Mesenchymal stem cell (in vitro differentiated cells and primary cell): ENCODE measurements at regions not wholly inside any gene's neighbourhood (a gene's known extent, or its start where the extent isn't known, plus 50 kb on each side); places are given as distances from the start of the nearest gene placed in this dataset.
"Not testable (repeated sequence)": the region's sequence is repeated elsewhere in the genome, so short reads cannot be mapped to it uniquely, and the experiment has no call there.

Source experiments
- DNase-seq: peaks from one replicate; pipeline ENCODE4 v3.0.0-alpha.2; 2013
- H2AFZ ChIP-seq: one replicate; pipeline ENCODE4 v1.6.1; 2013; ENCODE audit warnings: low read depth, mild to moderate bottlenecking, control low read depth, inconsistent platforms, low read length, moderate library complexity
- H2AK5ac ChIP-seq: 2 replicates; pipeline ENCODE4 v1.6.1; 2013; ENCODE audit warnings: low read length, moderate library complexity, mild to moderate bottlenecking, inconsistent platforms; ENCODE audit not compliant: severe bottlenecking
- H2BK120ac ChIP-seq: one replicate; pipeline ENCODE4 v1.6.1; 2013; ENCODE audit warnings: low read depth, mild to moderate bottlenecking, inconsistent platforms, low read length, moderate library complexity
- H2BK12ac ChIP-seq, 2 experiments: one replicate each; pipeline ENCODE4 v1.6.1; 2013; ENCODE audit warnings: inconsistent platforms in 2 of 2, low read length in 2 of 2, mild to moderate bottlenecking in 2 of 2, moderate library complexity in 2 of 2, control low read depth in 1 of 2
- H2BK15ac ChIP-seq: one replicate; pipeline ENCODE4 v1.6.1; 2013; ENCODE audit warnings: mild to moderate bottlenecking, low read depth, inconsistent platforms; ENCODE audit not compliant: poor library complexity, severe bottlenecking
- H2BK5ac ChIP-seq: 2 replicates; pipeline ENCODE4 v1.6.1; 2013; ENCODE audit warnings: low read depth, mild to moderate bottlenecking, low read length, control low read depth, inconsistent platforms; ENCODE audit not compliant: poor library complexity, severe bottlenecking
- H3K14ac ChIP-seq, 2 experiments: one replicate each; pipeline ENCODE4 v1.6.1; 2013; ENCODE audit warnings: inconsistent platforms in 2 of 2, low read length in 2 of 2, control low read depth in 1 of 2, mild to moderate bottlenecking in 1 of 2, moderate library complexity in 1 of 2
- H3K18ac ChIP-seq, 2 experiments: one replicate each; pipeline ENCODE4 v1.6.1; 2013; ENCODE audit warnings: inconsistent platforms in 2 of 2, low read length in 2 of 2, control low read depth in 1 of 2, low read depth in 1 of 2, mild to moderate bottlenecking in 1 of 2
- H3K23ac ChIP-seq, 2 experiments: one replicate each; pipeline ENCODE4 v1.6.1; 2013; ENCODE audit warnings: inconsistent platforms in 2 of 2, low read length in 2 of 2, mild to moderate bottlenecking in 2 of 2, moderate library complexity in 2 of 2, control low read depth in 1 of 2
- H3K27ac ChIP-seq: 2 replicates; pipeline ENCODE4 v1.5.1; 2013; ENCODE audit warnings: mild to moderate bottlenecking, moderate library complexity, low read length, control low read depth, inconsistent platforms; ENCODE audit not compliant: poor library complexity, severe bottlenecking
- H3K27me3 ChIP-seq, 2 experiments: 2 replicates each; pipeline versions ENCODE4 v1.6.1 to v1.7.0; 2013; ENCODE audit warnings: low read length in 2 of 2, mild to moderate bottlenecking in 2 of 2, moderate library complexity in 2 of 2, control low read depth in 1 of 2, inconsistent platforms in 1 of 2; ENCODE audit not compliant: control insufficient read depth in 1 of 2, insufficient read depth in 1 of 2
- H3K36me3 ChIP-seq, 2 experiments: 2 replicates each; pipeline versions ENCODE4 v1.6.1 to v1.7.0; 2013; ENCODE audit warnings: low read length in 2 of 2, control low read depth in 1 of 2, inconsistent platforms in 1 of 2, low read depth in 1 of 2, mild to moderate bottlenecking in 1 of 2; ENCODE audit not compliant: insufficient read depth in 2 of 2, control insufficient read depth in 1 of 2
- H3K4ac ChIP-seq, 2 experiments: one replicate each; pipeline ENCODE4 v1.6.1; 2013; ENCODE audit warnings: inconsistent platforms in 2 of 2, low read length in 2 of 2, mild to moderate bottlenecking in 2 of 2, moderate library complexity in 2 of 2, control low read depth in 1 of 2, low read depth in 1 of 2
- H3K4me1 ChIP-seq: 2 replicates; pipeline ENCODE4 v1.6.1; 2013; ENCODE audit warnings: low read depth, low read length, control low read depth; ENCODE audit not compliant: control insufficient read depth, insufficient read depth
- H3K4me2 ChIP-seq: 2 replicates; pipeline ENCODE4 v1.6.1; 2013; ENCODE audit warnings: low read length, mild to moderate bottlenecking, inconsistent platforms; ENCODE audit not compliant: poor library complexity, severe bottlenecking
- H3K4me3 ChIP-seq, 2 experiments: 2 replicates each; pipeline versions ENCODE4 v1.5.1 to v1.7.0; 2013; ENCODE audit warnings: low read length in 2 of 2, mild to moderate bottlenecking in 2 of 2, control low read depth in 1 of 2, low read depth in 1 of 2; ENCODE audit not compliant: insufficient read depth in 1 of 2
- H3K79me1 ChIP-seq: replicated peaks from 2 replicates; pipeline ENCODE4 v1.6.1; 2013; ENCODE audit warnings: mild to moderate bottlenecking, control low read depth, low read length, inconsistent platforms; ENCODE audit not compliant: poor library complexity, severe bottlenecking
- H3K9ac ChIP-seq: 2 replicates; pipeline ENCODE4 v1.7.0; 2013; ENCODE audit warnings: mild to moderate bottlenecking, low read length, moderate library complexity
- H3K9me3 ChIP-seq: 2 replicates; pipeline ENCODE4 v1.7.0; 2013; ENCODE audit warnings: mild to moderate bottlenecking, low read length; ENCODE audit not compliant: control insufficient read depth
- H4K8ac ChIP-seq: one replicate; pipeline ENCODE4 v1.6.1; 2013; ENCODE audit warnings: inconsistent platforms, mild to moderate bottlenecking, low read length, moderate library complexity
- H4K91ac ChIP-seq: one replicate; pipeline ENCODE4 v1.6.1; 2013; ENCODE audit warnings: mild to moderate bottlenecking, low read length, inconsistent platforms
- WGBS: methylation state at CpG from one replicate; pipeline ENCODE4 v1.1.7; 2013; ENCODE audit warnings: mixed read lengths; 5-methylcytosine and 5-hydroxymethylcytosine counted together

DNA sequence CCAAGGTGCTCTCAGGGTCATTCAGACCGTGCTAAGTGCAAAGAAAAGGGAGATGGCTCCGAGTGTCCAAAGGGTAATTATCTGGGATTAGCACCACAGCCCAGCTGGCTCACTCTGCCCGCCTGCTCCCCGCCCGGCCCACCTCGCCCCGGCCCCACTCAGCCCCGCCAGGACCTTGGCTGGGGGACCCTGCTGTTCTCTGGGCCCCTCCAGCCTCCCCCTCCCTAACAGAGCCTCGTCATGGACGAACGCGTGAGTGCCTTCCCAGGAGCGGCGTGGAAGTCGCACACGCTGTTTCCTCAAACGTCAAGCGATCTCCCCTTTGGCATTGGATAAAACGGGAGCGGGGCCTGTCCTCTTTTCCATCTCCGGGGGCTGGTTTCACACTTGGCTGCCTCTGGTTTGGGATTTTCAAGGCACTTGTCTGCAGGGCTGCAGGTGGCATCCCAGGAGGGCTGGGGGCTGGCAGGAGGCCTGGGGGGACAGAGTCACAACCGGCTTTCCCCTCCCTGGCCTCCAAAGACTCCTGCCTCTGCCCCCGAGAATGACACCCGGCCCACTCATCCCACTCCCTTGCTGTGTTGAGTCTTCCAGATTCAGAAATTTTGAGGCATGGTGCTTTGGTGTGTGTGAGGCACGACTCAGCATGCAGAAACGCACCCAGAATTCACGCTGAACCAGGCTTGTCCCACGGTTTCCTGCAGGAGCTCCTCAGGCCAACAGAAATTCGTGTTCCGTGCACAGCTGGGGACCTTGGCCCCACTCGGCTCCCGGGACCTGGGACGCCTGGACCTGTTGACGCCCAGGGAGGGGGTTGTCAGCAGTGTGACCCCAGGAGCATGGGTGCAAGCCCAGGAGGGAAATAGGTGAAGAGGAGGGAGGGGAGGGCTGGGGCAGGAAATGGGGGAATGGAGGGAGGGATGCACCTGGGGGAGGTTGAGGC, 110.0 kb downstream of the PDGFA start:
- Histone ChIP-seq H2BK120ac (no peak overlapping the region), H3K14ac (no peak overlapping the region), H3K36me3 (no peaks in the 10 kb centered on the region), H3K9ac (no peak overlapping the region), H4K91ac (no peak overlapping the region), H3K4ac (no peak overlapping the region), H3K27me3 (peaks cover 24 to 66% of the 10 kb centered on the region in 2 experiments), H2BK15ac (no peak overlapping the region), H3K4me2 (no peak overlapping the region), H2AFZ (no peak overlapping the region), H2AK5ac (no peak overlapping the region), H2BK12ac (no peak overlapping the region), H3K23ac (no peak overlapping the region), H3K18ac (no peak overlapping the region), H4K8ac (no peak overlapping the region), H3K4me3 (no peak overlapping the region), H3K9me3 (no peaks in the 10 kb centered on the region), H3K79me1 (no peaks in the 10 kb centered on the region), H2BK5ac (no peak overlapping the region), H3K27ac (no peak overlapping the region), H3K4me1 (peaks cover 10% of the 10 kb centered on the region)
- DNase-seq = no peak
- WGBS = 78% methylated on average over 33 of the region's 34 CpGs

DNA sequence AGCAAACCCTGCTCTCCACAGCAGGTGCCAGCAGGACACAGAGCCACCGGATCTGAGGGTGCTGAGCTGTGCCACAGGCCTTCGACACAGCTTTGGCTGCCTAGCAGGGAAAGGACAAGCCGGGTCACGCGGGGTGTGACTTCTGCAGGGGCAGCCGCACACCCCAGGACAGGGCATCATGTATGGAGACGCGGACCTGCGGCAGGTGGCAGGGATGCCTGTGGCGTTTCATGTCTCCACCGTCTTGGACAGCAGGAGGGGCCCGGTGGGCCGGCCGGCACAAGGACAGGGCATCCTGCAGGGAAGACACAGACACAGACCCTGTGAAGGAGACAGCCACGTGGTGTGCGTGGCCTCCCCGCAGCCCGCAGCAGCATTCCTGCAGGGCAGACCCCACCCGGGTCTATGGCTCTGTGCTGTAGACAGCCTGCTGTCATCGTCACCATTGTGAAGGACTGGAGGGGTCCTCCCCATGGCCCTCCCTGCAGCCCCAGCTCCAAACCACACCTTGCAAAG, 109.2 kb downstream of the PDGFA start:
- Histone ChIP-seq H3K27me3 (peaks cover 24 to 57% of the 10 kb centered on the region in 2 experiments), H4K8ac (no peak overlapping the region), H3K79me1 (no peaks in the 10 kb centered on the region), H3K9me3 (no peaks in the 10 kb centered on the region), H3K36me3 (peaks cover 0 to 6% of the 10 kb centered on the region in 2 experiments), H3K14ac (no peak overlapping the region), H2BK5ac (no peak overlapping the region), H4K91ac (no peak overlapping the region), H2BK15ac (no peak overlapping the region), H3K18ac (no peak overlapping the region), H2BK120ac (no peak overlapping the region), H3K4me1 (peaks cover 10% of the 10 kb centered on the region), H2BK12ac (no peak overlapping the region), H2AK5ac (no peak overlapping the region), H3K9ac (no peak overlapping the region), H3K4me3 (no peak overlapping the region), H3K23ac (no peak overlapping the region), H3K4ac (no peak overlapping the region), H2AFZ (no peak overlapping the region), H3K27ac (no peak overlapping the region), H3K4me2 (no peak overlapping the region)
- DNase-seq = no peak
- 93% methylated on average over 20 of the region's 20 CpGs for WGBS

DNA sequence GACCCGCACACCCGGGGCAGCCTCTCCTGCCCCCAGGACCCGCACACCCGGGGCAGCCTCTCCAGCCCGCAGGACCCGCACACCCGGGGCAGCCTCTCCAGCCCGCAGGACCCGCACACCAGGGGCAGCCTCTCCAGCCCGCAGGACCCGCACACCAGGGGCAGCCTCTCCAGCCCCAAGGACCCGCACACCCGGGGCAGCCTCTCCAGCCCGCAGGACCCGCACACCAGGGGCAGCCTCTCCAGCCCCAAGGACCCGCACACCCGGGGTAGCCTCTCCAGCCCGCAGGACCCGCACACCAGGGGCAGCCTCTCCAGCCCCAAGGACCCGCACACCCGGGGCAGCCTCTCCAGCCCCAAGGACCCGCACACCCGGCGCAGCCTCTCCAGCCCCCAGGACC, 108.5 kb downstream of the PDGFA start:
- H3K23ac ChIP-seq, H3K79me1 ChIP-seq, H3K4me1 ChIP-seq, H2BK120ac ChIP-seq, H2BK5ac ChIP-seq, H3K4ac ChIP-seq, DNase-seq, H2AK5ac ChIP-seq, H3K4me3 ChIP-seq, H3K18ac ChIP-seq, H2BK15ac ChIP-seq, H4K91ac ChIP-seq, H2BK12ac ChIP-seq, H3K4me2 ChIP-seq, H3K36me3 ChIP-seq, H3K9me3 ChIP-seq, H4K8ac ChIP-seq, H3K14ac ChIP-seq, H3K27ac ChIP-seq, H2AFZ ChIP-seq, H3K9ac ChIP-seq: not testable (repeated sequence)
- WGBS = 92% methylated on average over 24 of the region's 24 CpGs
- peaks cover 24 to 50% of the 10 kb centered on the region in 2 experiments for H3K27me3 ChIP-seq

DNA sequence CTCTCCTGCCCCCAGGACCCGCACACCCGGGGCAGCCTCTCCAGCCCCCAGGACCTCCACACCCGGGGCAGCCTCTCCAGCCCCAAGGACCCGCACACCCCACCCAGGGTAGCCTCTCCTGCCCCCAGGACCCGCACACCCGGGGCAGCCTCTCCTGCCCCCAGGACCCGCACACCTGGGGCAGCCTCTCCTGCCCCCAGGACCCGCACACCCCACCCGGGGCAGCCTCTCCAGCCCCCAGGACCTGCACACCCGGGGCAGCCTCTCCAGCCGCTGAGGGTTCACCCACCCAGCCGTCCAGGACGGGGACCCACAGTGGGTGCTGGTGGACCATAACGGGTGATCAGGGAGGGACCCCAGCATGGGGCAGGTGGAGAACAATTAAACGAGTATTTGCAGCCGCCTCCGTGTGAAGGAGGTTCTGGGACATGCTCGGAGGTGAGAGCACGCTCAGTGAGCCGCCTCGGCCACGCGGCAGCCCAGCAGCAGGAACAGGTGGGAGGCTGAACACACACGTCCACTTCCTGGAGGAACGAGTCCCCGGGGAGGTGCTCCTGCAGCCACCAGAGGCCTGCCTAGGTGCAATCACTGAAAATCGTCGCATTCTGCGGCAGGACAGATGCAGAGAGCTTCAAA, 107.9 kb downstream of the PDGFA start:
- H3K36me3 ChIP-seq = peaks cover 0 to 6% of the 10 kb centered on the region in 2 experiments
- H4K8ac ChIP-seq = no peak overlapping the region
- H4K91ac ChIP-seq = no peak overlapping the region
- H3K9ac ChIP-seq = no peak overlapping the region
- H3K27ac ChIP-seq = no peak overlapping the region
- no peak overlapping the region for H3K14ac ChIP-seq
- no peak overlapping the region for H3K23ac ChIP-seq
- DNase-seq = no peak
- H2AFZ ChIP-seq = no peak overlapping the region
- H3K4me1 ChIP-seq = peaks cover 10% of the 10 kb centered on the region
- no peak overlapping the region for H3K4ac ChIP-seq
- no peaks in the 10 kb centered on the region for H3K79me1 ChIP-seq
- H2BK120ac ChIP-seq = no peak overlapping the region
- no peak overlapping the region for H3K18ac ChIP-seq
- H3K27me3 ChIP-seq = peaks cover 21 to 44% of the 10 kb centered on the region in 2 experiments
- H3K9me3 ChIP-seq = no peaks in the 10 kb centered on the region
- H3K4me2 ChIP-seq = peak overlapping the region; percentile 22
- no peak overlapping the region for H2BK15ac ChIP-seq
- no peak overlapping the region for H2BK5ac ChIP-seq
- WGBS = 85% methylated on average over 29 of the region's 29 CpGs
- H3K4me3 ChIP-seq = no peak overlapping the region
- no peak overlapping the region for H2BK12ac ChIP-seq
- no peak overlapping the region for H2AK5ac ChIP-seq
